ENCODE measurements at regions not wholly inside any gene's neighbourhood (a gene's known extent, or its start where the extent isn't known, plus 50 kb on each side); places are given as distances from the start of the nearest gene placed in this dataset.

DNA sequence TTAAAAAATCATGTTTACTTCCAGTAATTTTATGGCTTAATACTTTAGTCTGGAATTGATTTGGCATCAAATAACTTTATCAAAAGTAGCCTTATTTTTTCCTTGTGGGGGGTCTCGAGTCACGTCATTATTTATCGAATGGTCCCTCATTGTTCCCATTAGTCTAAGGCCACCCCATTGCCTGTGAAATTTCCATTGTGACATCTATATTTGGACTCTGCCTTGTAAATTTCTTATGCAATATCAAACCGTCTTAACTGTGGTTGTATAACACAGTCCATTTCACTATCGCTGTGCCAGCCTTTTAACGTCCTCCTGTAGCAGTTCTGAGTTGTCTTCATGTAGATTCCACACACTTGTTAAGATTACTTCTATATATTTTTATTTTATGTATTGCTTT lies 103.9 kb upstream of the RET start:
- H3K27ac ChIP-seq, result no peak overlapping the region
- H3K36me3 ChIP-seq (replicated peaks in 1 of 2), result no peaks in the 10 kb centered on the region
- no peak overlapping the region for H3K4me3 ChIP-seq
- no peaks in the 10 kb centered on the region for H3K9me3 ChIP-seq (replicated peaks in 1 of 3)
- no peaks in the 10 kb centered on the region for H3K4me1 ChIP-seq (replicated peaks in 1 of 2)
- intact Hi-C loops (cut with DNase I), result no loop called here
- WGBS, 4 donors, result 69 to 83% (median 70%) methylated on average over 6 of the region's 6 CpGs
- no peaks in the 10 kb centered on the region for H3K27me3 ChIP-seq
- DNase-seq, result no peak
- TF ChIP-seq, protein P1, sequence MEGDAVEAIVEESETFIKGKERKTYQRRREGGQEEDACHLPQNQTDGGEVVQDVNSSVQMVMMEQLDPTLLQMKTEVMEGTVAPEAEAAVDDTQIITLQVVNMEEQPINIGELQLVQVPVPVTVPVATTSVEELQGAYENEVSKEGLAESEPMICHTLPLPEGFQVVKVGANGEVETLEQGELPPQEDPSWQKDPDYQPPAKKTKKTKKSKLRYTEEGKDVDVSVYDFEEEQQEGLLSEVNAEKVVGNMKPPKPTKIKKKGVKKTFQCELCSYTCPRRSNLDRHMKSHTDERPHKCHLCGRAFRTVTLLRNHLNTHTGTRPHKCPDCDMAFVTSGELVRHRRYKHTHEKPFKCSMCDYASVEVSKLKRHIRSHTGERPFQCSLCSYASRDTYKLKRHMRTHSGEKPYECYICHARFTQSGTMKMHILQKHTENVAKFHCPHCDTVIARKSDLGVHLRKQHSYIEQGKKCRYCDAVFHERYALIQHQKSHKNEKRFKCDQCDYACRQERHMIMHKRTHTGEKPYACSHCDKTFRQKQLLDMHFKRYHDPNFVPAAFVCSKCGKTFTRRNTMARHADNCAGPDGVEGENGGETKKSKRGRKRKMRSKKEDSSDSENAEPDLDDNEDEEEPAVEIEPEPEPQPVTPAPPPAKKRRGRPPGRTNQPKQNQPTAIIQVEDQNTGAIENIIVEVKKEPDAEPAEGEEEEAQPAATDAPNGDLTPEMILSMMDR (IDR thresholded peaks at IDR 0.05), result no peak
- no peak for TF ChIP-seq POLR2A (IDR thresholded peaks at IDR 0.05)

DNA sequence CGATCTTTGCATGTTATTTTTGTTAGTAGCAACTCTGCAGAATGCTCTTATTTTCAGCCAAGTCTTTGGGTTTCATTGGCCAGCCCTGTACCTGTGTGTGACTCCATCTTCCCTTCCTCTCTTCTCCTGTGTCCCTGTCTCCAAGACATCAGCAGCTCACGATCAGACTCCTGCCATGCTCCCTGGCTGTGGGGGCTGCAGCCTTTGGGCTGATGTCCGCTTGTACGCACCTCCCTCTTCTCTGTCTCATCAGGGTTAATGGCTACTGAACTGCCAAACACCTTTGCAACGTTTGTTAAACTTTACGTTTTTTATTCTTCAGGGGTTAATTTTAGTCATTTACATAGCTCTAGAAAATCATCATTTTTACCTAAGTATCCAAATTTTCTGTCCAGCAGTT lies 103.5 kb upstream of the RET start:
- DNase-seq, result no peak
- H3K36me3 ChIP-seq (replicated peaks in 1 of 2), result no peaks in the 10 kb centered on the region
- intact Hi-C loops (cut with DNase I), result no loop called here
- H3K9me3 ChIP-seq (replicated peaks in 1 of 3), result no peaks in the 10 kb centered on the region
- H3K27ac ChIP-seq, result no peak overlapping the region
- H3K4me3 ChIP-seq, result no peak overlapping the region
- no peak for TF ChIP-seq POLR2A (IDR thresholded peaks at IDR 0.05)
- TF ChIP-seq, protein P1 (IDR thresholded peaks at IDR 0.05), result no peak
- WGBS, 4 donors, result 72 to 81% (median 79%) methylated on average over 6 of the region's 6 CpGs
- H3K27me3 ChIP-seq, result no peaks in the 10 kb centered on the region
- H3K4me1 ChIP-seq (replicated peaks in 1 of 2), result no peaks in the 10 kb centered on the region

DNA sequence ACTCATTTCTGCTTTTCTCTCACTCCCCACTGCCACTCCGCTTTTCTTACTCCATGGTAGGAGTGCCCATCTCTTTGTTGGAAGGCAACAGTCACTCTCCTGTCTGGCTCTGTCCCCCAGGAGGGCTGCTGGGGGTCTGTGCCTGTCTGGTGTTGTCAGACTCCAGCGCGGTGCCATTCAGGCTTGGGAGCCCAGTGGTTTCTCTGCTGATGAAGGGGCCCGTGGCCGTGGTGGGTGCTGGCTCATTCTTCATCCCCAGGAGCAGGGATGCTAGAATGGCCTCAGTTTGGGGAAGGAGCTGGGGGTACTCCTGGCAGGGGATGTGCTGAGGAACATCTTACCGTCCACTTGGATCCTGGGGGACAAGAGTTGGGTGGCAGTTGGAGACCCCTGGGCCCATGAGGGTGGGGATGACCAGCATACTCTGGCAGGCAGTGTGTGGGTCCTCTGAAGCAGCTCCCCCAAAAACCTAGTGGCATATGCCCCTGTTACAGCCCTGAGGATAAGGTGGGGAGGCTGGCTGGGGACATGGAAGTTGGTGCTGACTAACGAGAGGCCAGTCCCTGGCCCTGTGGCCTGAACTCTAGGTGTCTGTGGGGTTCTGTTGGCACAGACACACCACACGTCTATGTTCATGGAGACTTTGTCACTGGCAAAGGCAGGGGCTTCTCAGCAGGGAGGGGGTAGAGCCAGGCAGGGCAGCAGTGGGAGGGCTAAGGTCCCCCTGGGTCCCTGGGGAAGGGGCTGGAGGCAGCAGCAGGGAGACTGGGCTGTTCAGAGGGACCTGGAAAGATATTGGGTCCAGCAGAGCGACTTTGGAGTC lies 102.8 kb upstream of the RET start:
- Histone ChIP-seq H3K9me3 (replicated peaks in 1 of 3) (no peaks in the 10 kb centered on the region), H3K4me3 (no peak overlapping the region), H3K27me3 (no peaks in the 10 kb centered on the region), H3K4me1 (replicated peaks in 1 of 2) (no peaks in the 10 kb centered on the region), H3K36me3 (replicated peaks in 1 of 2) (no peaks in the 10 kb centered on the region), H3K27ac (no peak overlapping the region)
- peak in 2 of 7 donors; percentile 4 to 35 for DNase-seq
- WGBS, 4 donors, result 82 to 90% (median 84%) methylated on average over 7 to 9 of the region's 9 CpGs
- TF ChIP-seq, protein P1 (IDR thresholded peaks at IDR 0.05), result no peak
- TF ChIP-seq POLR2A (IDR thresholded peaks at IDR 0.05), result no peak
- intact Hi-C loops (cut with DNase I), result no loop called here

DNA sequence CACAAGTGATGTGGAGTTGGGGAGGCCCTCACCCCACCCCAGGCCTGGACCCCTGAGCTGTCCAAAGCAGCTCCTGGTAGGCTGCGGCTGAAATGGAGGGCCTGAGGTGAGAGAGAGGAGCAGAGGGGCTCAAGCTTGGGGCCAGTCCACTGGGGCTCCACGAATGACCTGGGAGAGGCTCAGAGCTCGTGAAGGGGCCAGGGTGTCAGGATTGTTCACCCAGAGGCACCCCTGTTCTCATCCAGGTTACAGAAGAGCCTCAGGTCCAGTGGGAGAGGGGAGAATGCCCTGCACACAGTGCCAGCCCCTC lies 102.2 kb upstream of the RET start:
- intact Hi-C loops (cut with DNase I), result no loop called here
- no peaks in the 10 kb centered on the region for H3K36me3 ChIP-seq (replicated peaks in 1 of 2)
- H3K4me3 ChIP-seq, result no peak overlapping the region
- H3K27me3 ChIP-seq, result no peaks in the 10 kb centered on the region
- no peaks in the 10 kb centered on the region for H3K4me1 ChIP-seq (replicated peaks in 1 of 2)
- TF ChIP-seq POLR2A (IDR thresholded peaks at IDR 0.05), result no peak
- TF ChIP-seq, protein P1 (IDR thresholded peaks at IDR 0.05), result no peak
- DNase-seq, result peak in 2 of 7 donors; percentile 6 to 39
- no peaks in the 10 kb centered on the region for H3K9me3 ChIP-seq (replicated peaks in 1 of 3)
- 74 to 93% (median 75%) methylated on average over 3 of the region's 3 CpGs for WGBS, 4 donors
- no peak overlapping the region for H3K27ac ChIP-seq

All from adrenal gland (tissue), 9 donors.